Limb (tissue), 2 donors: ENCODE measurements at regions not wholly inside any gene's neighbourhood (a gene's known extent, or its start where the extent isn't known, plus 50 kb on each side); places are given as distances from the start of the nearest gene placed in this dataset.
"Not testable (repeated sequence)": the region's sequence is repeated elsewhere in the genome, so short reads cannot be mapped to it uniquely, and the experiment has no call there.

Experiments used
- DNase-seq, 2 donors: peaks; one replicate each; pipeline ENCODE4 v3.0.0-alpha.2; 2016; ENCODE audit errors: extremely low spot score in 2 of 2

GRCh38 chrX:45404206-45404605, 203.5 kb upstream of the DIPK2B start:
- DNase-seq: no peak

- DNase-seq: no peak
These were observed 201.2 kb upstream of the DIPK2B start for GRCh38 chrX:45401923-45402322.

GRCh38 chrX:45400951-45401725, 200.5 kb upstream of the DIPK2B start:
- DNase-seq: not testable (repeated sequence)

DNA sequence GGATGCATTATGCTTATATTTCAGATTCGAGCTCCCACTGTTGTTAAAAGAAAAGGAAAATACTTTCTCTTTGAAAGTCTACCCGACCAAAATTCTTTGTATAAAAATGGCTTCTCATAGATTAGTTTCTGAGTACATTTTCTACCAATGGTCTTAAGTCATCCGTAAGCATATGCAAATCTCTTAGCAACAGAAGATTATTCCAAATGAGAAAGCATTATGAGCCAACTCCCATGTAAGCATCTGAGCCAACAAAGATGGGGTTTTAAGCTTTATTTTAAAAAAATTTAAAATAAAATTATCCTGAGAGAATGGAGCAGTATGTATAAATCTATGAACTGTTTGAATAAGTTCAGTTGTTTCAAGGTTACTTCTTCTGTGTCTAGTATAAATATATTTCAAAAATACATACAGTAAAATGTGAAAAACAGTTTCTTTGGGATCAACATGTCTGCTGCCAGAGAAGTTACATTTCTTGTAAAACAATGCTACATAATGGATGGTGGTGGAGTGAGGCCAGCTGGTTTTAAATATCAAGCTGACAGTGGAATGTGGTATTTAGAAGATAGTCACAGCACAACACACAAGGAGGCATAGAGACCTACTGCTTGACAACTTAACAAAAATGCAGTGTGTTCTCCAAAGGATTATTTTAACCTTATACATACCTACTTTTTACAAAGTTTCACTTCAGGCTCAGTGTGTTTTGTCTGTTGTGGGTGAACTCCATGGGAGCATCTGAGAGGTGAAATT, 199.5 kb upstream of the DIPK2B start:
- DNase-seq: no peak

DNA sequence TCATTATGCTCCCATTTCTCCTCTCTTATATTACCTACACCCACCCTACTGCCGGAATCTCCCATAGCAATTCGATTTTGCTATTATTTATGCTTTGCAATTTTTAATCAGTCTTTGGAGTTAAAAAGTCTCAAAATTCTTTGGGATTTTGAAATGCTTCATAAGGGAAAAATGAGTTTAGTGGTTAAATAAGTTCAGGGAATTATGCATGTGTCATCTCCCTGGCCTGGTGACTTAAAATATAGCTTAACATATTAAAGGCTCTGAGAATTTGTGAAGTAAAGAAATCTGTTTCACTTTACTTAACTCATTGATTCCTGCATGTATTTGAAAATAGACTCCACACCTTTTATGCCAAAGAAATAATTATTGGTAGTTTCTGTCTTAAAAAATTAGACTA, 185.1 kb upstream of the DIPK2B start:
- no peak for DNase-seq

DNA sequence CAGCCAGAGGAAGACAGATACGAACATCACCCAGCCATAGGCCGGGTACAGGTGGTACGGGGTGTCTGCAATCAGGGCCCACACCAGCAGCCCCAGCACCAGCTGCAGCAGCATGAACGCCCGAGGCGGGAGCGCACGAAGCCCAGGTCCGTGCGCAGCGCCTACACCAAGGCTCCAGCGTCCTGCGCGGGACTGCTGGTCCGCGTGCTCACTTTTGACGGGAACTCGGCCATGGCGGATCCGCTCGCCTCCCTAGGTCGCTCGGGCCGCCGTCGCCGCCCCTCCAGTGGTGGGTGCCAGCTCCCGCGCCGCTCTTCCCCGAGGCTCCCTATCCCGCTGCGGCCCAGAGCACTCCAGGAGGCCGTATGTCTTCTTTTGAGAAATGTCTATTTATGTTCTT, 181.2 kb upstream of the DIPK2B start:
- DNase-seq: no peak

DNA sequence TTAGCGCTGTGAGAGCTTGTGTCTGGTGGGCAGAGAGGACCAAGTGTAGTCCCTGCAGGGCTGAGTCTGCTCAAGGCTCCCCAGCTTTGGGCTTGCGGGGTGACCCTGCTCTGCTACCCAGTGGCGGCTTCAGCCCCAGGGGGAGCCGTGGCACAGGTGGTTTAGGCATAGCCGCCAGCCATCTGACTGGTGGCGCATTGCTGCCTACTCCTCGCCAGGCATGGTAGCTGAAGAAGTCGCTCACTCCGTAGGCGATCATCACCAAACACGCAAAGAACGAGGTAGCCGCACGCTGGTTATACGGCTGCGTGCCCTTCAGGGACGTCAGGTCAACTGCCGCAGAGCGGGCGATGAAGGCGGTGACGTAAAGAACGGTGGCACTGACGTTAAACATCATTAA, 180.7 kb upstream of the DIPK2B start:
- no peak for DNase-seq

GRCh38 chrX:45379236-45379635, 178.6 kb upstream of the DIPK2B start:
- DNase-seq: no peak

DNA sequence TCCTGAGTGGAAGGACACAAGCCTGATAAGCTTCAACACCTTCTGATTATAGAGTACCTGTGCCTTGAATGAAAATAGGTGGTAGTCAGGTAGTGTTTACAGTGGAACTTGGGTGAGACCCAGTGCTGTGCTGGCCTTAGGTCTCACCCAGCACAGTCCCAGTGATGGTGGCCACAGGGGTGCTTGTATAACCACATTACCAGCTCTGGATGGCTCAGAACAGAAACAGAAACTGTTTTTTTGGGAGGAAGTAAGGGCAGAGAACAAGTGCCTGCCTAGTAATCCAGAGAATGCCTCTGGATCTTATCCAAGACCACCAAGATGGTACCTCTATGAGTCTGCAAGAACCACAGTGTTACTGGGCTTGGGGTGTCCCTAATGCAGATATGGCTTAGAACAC, 171.5 kb upstream of the DIPK2B start:
- no peak for DNase-seq

- no peak for DNase-seq
These were observed 168.0 kb upstream of the DIPK2B start for GRCh38 chrX:45368705-45369104.

GRCh38 chrX:45363596-45363995, 162.9 kb upstream of the DIPK2B start:
- no peak for DNase-seq

DNA sequence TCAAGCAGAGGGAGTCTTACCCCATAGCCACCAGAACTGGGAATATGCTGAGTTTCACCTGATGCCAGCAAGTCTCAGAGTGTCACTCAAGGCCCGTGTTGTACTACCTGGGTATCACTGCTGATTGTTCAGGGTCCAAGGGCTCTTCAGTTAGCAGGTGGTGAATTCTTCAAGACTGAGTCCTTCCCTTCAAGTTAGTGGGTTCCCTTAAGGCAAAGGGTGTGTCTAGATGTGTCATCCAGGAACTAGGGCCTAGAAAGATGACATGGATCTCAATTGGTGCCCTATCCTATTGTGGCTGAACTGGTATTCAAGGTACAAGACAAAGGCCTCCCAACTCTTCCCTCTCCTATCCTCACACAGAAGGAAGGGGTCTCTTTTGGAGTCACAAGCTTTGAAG, 159.9 kb upstream of the DIPK2B start:
- no peak for DNase-seq

GRCh38 chrX:45358392-45358791, 157.7 kb upstream of the DIPK2B start:
- no peak for DNase-seq

DNA sequence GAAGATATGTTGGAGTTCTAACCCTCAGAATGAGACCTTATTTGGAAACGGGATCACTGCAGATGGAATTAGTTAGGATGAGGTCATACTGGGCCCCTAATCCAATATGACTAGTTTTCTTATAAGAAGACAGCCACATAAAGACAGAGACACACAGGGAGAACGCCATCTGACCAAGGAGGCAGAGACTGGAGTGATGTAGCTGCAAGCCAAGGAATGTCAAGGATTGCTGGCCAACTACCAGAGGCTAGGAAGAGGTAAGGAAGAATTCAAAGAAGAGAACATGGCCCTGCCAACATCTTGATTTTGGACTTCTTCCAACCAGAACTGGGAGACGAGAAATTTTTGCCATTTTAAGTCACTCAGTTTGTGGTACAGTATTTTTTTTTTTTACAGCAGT, 152.8 kb upstream of the DIPK2B start:
- no peak for DNase-seq

DNA sequence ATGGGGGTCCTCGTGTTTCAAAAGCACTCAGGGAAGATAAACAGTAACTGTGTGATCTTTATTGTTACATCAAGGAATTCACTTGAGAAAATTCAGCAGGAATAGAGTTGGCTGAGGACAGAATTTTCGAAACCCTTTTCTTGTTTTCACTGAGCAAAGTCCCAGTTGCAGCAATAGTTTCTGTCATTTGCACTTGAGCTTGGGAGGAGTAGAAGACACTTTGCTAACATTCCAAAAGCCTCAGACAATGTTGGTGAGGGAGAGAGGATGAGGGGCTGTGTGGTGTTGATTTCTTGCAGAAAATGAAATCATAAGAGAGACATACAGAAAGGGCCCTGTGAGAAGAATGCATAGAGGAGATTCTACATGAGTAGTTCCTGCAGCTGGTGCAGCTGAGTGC, 151.9 kb upstream of the DIPK2B start:
- no peak for DNase-seq

- DNase-seq: no peak
These were observed 150.8 kb upstream of the DIPK2B start for GRCh38 chrX:45351478-45351877.

- no peak for DNase-seq
These were observed 147.6 kb upstream of the DIPK2B start for GRCh38 chrX:45348296-45348695.

GRCh38 chrX:45347877-45348276, 147.2 kb upstream of the DIPK2B start:
- no peak for DNase-seq

- DNase-seq: no peak
These were observed 143.9 kb upstream of the DIPK2B start for GRCh38 chrX:45344594-45344993.

DNA sequence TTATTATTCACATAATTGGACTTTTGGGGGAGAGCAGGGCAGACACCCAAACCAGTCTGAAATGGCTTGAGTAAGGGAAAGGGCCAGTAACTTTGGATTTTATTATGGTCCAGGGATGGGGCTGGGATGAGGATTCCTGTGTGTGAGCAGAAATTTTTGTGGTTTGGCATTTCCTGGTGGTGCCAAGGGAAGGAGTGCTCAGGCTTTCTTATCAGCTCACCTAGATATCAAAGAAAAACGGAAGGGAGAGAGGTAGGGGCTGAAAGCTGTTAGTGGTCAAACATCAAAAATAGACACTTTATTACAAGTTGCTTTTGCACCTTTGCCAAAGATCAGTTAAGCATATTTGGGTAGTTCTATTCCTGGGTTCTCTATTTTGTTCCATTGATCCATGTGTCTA, 128.5 kb upstream of the DIPK2B start:
- DNase-seq: no peak

- DNase-seq: no peak
These were observed 124.3 kb upstream of the DIPK2B start for GRCh38 chrX:45324941-45325340.

- DNase-seq: no peak
These were observed 122.7 kb upstream of the DIPK2B start for GRCh38 chrX:45323387-45323786.

DNA sequence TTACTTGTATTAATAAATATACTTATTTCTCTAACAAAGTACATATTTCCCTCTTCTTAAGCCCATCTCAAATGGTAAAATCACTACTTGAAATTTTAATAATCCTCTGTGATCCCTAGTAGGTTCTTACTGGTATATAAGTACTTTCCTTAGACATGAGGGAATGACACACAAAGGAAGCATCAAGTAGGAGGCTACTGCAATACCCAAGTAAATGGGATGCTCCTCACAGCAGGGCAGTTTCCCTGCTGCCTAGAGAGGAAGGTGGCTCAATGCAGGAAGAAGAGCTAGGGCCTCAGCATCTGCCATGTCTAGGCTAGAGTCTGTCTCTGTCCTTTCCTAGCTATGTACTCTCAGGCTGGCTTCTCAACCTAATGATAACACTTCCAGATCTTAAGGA, 122.1 kb upstream of the DIPK2B start:
- DNase-seq: no peak
